Retinal pigment epithelial cell (primary cell): ENCODE measurements at regions not wholly inside any gene's neighbourhood (a gene's known extent, or its start where the extent isn't known, plus 50 kb on each side); places are given as distances from the start of the nearest gene placed in this dataset.

Source experiments
- DNase-seq: peaks from one replicate; pipeline ENCODE4 v3.0.0-alpha.2; 2010; ENCODE audit warnings: low read depth
- H3K4me3 ChIP-seq: 2 replicates; pipeline ENCODE4 v1.5.1; 2011; ENCODE audit warnings: mild to moderate bottlenecking, low read length, control low read depth, moderate library complexity
- TF ChIP-seq, protein P1 (sequence below): conservative IDR thresholded peaks from 2 replicates; pipeline ENCODE4 v1.5.1; 2011; ENCODE audit warnings: low read depth, low read length, control low read depth, inconsistent platforms

DNA sequence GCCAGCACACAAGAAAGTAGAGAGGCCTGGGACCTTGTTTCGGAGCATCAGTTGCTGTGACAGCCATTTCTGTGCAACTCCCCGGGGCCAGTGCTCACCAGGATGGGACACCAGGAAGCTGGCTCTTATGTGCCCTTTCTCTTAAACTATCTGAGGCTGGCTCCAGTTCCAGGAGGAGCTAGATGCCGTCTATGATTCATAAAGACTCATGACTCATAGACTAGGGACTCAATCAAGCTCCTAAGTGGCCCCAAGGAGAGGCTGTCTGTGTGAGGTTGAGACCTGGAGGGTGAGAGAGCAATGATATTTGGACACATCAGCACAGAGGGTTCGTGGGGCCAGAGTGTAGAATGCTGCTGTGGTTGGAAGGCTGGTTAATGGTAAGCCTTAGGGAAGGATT lies 580.1 kb downstream of the CCSER2 start:
- H3K4me3 ChIP-seq = no peak overlapping the region
- no peak for DNase-seq
- TF ChIP-seq, protein P1, sequence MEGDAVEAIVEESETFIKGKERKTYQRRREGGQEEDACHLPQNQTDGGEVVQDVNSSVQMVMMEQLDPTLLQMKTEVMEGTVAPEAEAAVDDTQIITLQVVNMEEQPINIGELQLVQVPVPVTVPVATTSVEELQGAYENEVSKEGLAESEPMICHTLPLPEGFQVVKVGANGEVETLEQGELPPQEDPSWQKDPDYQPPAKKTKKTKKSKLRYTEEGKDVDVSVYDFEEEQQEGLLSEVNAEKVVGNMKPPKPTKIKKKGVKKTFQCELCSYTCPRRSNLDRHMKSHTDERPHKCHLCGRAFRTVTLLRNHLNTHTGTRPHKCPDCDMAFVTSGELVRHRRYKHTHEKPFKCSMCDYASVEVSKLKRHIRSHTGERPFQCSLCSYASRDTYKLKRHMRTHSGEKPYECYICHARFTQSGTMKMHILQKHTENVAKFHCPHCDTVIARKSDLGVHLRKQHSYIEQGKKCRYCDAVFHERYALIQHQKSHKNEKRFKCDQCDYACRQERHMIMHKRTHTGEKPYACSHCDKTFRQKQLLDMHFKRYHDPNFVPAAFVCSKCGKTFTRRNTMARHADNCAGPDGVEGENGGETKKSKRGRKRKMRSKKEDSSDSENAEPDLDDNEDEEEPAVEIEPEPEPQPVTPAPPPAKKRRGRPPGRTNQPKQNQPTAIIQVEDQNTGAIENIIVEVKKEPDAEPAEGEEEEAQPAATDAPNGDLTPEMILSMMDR = no peak

DNA sequence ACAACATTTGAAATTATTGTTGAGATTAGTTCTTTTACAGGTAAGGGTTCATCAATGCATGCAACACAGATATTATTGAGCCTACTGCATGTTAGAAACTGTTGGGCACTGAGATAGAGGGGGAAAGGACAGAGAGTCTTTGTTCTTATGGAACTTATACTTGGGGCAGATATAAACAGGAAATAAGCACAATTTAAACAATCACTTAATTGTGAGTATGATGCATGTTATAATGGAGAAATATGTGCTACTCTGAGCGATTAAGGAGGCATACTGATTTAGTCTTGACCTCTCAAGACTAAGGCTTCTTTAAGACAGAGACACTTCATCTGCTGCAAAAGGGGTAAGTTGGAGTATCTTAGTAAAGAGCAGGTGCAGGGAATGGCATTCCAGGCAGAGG lies 593.3 kb downstream of the CCSER2 start:
- no peak for DNase-seq
- TF ChIP-seq, protein P1 = no peak
- H3K4me3 ChIP-seq = no peak overlapping the region

GRCh38 chr10:84924131-84924530 lies 595.7 kb downstream of the CCSER2 start:
- H3K4me3 ChIP-seq = no peak overlapping the region
- TF ChIP-seq, protein P1 = no peak
- DNase-seq = no peak

- no peak for DNase-seq
- TF ChIP-seq, protein P1 = no peak
- H3K4me3 ChIP-seq = no peak overlapping the region
These were observed 597.1 kb downstream of the CCSER2 start for GRCh38 chr10:84925495-84925894.

DNA sequence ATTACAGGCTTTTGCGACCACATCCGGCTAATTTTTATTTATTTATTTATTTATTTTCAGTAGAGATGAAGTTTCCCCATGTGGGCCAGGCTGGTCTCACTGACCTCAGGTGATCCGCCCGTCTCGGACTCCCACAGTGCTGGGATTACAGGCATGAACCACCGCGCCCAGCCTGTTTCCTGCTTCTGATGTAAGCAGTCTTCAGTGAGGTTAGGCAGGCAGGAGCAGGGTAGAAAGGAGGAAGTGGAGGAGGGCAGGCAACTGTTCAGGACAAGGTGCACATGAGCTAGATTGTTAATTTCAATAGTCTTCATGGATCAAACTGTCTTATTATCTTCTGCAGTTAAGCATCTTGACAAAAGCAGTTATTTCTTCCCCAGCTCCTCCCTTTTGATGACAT lies 605.0 kb downstream of the CCSER2 start:
- H3K4me3 ChIP-seq = no peak overlapping the region
- TF ChIP-seq, protein P1 = no peak
- no peak for DNase-seq

DNA sequence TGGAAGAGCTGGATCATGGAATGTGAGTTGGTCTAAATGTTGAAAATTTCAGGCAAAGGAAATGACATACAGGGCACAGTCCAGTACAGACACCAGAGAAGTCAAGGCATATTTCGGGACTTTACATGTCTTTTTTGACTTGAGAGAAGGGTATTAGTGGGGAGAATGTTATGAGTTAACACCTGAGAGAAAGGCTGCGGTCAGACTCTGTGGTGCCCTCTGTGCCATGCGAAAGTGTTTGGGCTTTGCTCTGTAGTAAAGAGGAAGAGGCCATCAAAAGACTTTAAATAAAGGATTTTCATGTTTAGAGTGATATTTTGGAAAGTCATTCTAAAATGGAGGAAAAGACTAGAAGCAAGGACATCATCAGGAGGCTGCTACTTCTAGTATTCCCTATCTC lies 607.4 kb downstream of the CCSER2 start:
- DNase-seq = no peak
- no peak overlapping the region for H3K4me3 ChIP-seq

More for the DNA sequence above, 607.4 kb downstream of the CCSER2 start:
- TF ChIP-seq, protein P1 = no peak
